HG02763 (cell line): ENCODE measurements at regions not wholly inside any gene's neighbourhood (a gene's known extent, or its start where the extent isn't known, plus 50 kb on each side); places are given as distances from the start of the nearest gene placed in this dataset.

ENCODE experiments used
- ATAC-seq: cut with Tn5 transposase; IDR thresholded peaks from one replicate; pipeline ENCODE4 v1.9.1; 2021; ENCODE audit warnings: mild to moderate bottlenecking, moderate library complexity; ENCODE audit not compliant: unreplicated experiment

DNA sequence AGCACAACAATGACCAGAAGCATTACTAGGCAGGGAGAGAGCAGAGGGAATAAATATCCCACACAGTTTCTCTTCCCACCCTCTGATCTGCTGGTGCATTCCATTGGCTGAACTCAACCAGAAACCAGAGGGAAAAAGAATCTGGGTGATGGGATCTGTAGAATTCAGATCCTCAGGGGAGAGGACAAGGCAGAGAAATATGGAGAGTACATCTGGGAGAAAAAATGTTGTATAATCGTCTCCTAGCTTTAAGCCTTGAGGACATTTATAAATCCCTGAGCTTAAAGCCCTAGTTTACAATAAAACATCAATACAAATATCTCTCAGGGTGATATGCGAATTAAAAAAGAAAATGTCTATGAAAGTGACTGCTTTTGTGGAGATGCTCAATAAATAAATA lies 368.1 kb upstream of the MAD2L1 start:
- ATAC-seq, result no peak

DNA sequence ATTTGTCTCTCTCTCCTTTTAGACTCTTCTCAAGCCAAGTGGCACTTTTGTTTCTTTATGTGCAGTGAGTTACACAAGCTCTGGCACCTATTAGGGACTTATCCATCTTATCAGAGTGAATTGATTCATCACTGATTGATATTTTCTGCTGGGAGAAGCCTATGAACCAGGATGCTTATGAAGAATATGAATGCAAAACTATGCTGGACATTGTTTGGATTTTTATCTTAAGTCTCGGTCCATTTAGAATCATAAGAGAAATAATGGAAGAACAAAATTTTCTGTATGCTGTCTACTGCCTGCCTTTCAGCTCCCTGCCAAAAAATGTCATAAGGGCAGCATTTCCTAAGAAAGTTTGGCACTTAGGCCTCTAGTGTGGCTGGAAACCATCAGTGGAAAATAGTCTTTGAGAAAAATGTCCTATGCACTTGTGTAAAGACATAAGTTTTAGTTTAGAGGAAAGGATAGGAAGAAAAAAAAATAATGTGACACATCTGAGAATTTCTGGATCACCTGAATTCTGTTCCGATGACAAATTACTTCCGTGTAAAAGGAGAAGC lies 365.7 kb upstream of the MAD2L1 start:
- ATAC-seq, result no peak

DNA sequence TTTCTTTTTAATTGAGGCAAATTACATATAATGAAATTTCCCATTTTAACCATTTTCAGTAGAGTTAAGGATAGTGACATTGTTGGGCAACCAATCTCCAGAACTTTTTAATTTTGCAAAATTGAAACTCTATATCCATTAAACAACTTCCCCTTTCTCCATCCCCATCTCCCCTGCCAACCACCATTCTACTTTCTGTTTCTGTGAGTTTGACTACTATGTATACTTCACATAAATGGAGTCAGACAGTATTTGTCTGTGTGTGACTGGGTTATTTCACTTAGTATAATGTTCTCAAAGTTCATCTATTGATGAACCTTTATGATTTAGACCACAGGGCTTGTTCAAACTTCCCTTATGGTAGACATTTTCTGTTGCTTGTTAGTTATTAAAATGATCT lies 364.5 kb upstream of the MAD2L1 start:
- no peak for ATAC-seq

DNA sequence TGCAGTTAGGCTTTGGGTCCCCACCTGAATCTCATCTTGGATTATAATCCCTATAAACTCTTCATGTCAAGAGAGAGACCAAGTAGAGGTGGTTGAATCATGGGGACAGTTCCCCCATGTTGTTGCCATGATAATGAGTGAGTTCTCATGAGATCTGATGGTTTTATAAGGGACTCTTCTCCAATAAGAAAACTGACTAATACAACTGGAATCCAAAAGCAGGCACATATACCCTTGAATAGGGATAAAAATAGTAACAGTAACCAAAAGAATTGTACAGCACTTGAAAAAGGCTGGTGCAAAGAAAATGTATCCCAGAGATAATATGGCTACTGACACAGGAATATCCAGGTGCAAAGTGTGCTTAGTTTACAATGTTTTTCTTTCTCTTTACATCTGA lies 351.5 kb upstream of the MAD2L1 start:
- ATAC-seq, result no peak

DNA sequence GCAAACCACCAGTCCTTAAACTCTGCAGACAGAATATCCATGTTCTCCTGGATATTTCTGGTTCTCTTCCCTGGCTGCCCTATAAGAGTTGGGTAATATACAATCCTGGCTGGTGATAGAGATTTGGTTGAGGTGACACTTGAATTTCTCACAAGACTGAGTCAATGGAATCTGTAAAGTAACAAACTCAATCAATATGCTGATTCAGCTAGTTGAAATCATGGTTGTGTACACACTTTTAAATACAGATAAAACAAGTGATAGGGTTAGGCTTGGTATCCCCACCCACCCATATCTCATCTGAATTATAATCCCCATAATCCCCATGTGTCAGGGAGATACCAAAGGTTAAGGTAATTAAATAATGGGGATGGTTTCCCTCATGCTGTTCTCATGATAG lies 349.2 kb upstream of the MAD2L1 start:
- ATAC-seq, result no peak

DNA sequence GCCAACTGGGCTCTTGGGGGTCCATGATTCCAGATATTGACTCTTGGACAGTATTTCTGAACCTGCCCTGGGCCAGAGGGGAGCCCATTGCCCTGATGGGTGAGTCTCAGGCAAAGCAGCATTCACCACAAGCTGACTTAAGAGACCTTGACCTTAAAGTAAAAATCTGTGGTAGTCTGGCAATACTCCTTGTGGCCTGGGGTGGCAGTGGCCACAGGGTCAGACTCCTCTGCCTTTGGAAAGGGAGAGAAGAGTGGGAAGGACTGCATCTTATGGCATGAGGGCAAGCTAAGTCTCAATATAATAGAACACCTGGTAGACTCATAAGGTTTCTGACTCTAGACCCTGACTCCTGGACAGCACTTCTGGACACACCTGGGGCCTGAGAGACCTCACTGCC lies 340.3 kb upstream of the MAD2L1 start:
- ATAC-seq, result no peak

DNA sequence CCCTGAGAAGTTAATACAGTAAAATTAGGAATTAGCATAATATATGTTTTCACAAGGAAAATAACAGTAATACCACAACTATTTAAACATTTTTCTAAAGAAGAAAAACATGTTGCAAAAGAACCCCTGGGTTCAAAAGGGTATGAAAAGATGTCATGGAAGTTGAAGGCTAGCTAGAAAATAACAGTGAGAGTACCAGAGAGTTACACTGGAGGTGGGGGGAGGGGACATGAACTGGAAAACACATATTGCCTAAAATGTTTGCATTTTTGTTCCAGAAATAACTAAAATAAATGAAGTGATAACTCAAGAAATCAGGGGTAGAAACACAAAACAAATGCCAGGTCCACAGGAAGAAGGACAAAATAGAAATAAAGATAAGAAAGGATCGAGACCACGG lies 336.6 kb upstream of the MAD2L1 start:
- no peak for ATAC-seq

DNA sequence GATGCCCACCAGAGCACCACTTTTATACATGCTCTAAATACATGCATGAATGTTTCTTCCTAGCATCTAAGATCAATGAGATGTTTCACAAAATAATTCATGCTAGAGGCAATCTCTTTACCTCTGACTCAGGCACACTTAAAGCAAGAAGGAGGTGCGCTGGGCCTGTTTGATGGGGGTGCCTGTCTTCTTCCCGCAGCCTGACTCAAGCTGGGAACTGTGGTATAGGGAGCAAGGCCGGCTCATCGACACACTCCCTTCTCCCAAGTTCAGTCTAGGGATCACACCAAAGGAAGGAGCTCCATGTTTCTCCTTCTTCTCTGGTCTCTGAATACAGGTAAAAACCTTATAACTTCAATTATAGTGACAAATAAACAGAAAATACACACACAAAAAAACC lies 333.8 kb upstream of the MAD2L1 start:
- ATAC-seq, result no peak

DNA sequence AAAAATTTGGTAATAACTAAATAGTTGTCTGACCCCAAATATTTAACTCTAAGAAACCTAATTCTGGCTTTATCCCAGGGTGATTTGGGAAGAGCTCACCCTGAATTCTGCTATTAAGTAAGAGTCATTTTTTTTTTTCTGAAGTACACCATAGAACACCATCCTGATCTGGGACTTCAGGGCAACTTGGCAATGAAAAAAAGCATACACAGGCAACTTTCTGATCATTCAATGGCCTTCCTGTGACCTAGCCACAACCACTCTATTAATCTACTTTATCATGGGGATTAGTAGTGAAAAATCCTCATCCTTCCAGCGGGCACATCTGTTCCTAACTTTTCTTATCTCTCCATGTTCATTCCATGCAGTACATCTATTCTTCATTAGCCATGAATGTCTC lies 333.2 kb upstream of the MAD2L1 start:
- no peak for ATAC-seq

DNA sequence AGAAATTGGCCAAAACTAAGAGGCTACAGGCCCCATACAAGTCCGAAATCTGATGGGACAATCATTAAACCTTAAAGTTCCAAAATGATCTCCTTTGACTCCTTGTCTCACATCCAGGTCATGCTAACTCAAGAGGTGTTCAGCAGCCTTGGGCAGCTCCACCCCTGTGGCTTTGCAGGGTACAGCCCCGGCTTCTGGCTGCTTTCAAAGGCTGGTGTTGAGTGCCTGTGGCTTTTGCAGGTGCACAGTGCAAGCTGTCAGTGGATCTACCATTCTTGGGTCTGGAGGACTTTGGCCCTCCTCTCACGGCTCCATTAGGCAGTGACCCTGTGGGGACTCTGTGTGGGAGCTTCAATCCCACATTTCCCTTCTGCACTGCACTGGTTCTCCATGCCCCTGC lies 329.1 kb upstream of the MAD2L1 start:
- no peak for ATAC-seq

DNA sequence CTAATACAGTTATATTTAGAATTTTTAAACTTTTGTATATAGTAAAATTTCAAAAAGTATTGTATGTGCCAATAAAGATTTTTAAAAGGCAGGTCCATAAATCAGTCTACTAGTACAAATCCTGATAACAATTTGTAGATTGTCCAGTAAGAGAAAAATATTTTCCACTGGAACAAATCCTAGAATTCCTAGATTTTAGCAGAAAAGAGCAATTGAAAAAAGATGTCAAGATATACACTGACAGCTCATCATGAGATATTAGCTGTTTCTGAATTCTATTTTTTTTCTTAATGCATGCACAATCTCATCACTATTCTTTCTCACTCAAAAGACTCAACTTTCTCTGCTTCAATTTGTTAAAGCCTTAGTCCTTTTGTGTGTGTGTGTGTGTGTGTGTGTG lies 289.2 kb upstream of the MAD2L1 start:
- no peak for ATAC-seq

DNA sequence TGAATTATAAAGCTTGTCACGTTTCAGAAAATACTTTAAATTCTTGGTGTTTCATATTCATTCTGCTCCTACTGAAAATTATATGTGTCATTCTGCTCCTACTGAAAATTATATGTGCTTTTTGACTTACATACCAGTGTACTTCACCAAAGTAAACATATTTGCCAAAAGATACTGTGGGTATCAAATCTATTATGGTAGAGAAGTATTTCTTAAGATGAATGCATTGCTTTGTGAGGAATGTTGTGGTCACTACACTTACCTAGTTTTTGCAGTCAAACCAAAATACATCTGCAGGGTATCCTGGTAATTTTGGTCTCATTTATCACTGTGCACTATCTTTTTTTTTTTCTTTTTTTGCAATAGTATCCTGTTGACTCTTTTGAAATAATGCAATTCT lies 287.7 kb upstream of the MAD2L1 start:
- ATAC-seq, result no peak

DNA sequence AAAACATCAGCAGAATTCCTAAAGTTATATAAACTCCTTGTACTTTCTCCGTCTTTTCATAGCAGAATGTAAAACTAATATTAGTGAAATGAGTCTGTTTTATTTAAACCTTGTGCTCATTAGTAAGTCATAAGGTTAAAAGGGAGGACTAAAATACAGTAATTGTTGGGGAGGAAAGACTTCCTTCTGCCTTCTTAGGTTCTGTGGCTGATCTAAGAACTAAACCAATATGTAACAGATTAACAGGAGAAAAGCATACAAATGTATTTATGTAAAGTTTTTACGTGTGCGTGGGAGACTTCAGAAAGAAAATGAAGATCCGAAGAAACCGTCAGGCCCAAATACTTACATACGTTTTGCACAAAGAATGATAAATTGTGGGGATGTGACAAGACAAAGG lies 286.6 kb upstream of the MAD2L1 start:
- ATAC-seq, result no peak

DNA sequence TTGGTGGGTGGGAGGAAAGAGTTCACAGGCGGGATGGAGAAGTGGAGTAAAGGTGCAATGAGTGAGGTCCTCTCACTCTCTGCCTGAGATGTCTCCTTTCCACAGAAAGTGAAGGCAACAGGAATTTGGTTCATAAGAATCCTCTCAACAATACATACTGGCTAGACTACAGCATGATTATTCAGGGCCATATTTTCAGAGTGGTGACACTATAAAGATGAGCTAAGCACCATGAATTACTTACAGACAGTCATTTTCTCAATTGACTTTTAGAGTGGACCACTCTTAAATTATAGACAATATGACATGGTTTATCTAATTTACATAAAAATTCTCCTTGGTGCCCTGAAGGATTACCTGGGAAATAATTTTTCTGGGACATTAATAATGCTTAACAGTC lies 286.1 kb upstream of the MAD2L1 start:
- no peak for ATAC-seq

DNA sequence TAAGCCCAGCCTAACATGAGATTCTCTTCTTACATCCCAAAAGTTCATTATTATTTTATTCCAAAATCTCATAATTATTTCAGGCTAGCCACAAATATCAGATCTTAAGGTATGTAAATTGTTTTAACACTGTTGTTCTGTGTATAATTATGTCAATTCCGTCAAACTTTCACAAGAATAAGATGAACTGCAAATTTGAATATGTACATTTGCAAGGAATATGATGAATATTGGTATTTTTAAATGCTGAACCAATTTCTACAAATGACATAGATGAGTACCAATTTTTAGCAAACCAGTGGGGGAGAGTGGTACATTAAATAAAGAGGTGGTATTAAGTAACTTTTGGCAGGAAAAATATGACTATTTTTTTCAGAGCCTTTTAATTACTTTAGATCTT lies 282.3 kb upstream of the MAD2L1 start:
- no peak for ATAC-seq

DNA sequence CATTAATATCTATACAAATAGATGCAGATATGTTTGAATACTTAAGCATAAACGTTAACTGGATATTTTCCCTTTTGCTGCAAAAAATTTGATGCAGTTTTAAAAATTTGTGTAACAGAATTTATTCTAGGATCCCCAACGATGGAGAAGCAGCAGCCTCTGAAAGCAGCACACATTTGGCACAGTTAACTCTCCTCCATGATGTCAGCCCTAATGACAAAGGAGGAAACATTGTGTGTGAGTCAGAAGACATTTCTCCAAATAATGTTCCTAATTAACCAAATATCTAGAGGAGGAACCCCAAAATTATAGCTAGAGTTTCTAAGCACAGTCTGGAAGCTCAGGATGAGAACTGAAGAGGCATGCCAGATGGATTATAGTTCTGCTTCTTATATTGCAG lies 281.9 kb upstream of the MAD2L1 start:
- no peak for ATAC-seq

DNA sequence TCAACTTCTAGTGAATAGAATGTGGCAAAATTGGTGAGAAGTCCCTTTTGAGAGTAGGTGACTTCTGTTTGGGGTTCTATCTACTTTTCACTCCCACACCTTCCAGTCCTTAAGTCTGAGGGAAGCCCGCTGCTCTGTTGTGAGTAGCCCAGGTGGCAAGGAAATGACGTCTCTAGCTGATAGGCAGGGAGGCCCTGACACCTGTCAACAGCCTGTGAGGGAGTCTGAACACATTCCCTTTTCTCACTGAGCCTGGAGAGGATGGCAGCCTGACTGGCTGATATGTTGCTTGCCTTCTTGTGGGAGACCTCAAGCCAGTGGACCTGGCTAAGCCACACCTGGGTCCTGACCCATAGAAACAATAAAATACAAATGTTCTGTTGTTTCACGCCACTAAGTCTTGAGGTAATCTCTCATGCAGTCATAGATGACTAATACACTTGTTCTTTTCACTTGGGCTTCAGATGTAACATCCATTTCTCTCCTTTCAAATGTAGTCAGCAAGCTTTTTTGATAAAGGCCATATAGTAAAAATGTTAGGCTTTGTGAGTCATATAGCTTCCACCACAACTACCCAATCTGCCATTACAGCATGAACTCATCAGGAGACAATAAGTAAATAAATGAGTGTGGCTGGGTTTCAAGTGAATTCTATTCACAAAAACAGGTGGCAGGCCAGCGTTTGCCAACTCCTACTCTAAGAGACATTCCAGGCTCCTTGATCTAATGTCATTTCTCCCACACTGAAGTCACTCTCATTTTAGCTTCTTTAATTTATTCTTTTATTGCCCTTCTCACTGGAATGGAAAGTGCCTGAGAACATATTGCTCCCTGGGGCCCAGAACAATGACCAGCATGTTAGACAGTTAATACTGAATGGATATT lies 265.1 kb upstream of the MAD2L1 start:
- no peak for ATAC-seq

DNA sequence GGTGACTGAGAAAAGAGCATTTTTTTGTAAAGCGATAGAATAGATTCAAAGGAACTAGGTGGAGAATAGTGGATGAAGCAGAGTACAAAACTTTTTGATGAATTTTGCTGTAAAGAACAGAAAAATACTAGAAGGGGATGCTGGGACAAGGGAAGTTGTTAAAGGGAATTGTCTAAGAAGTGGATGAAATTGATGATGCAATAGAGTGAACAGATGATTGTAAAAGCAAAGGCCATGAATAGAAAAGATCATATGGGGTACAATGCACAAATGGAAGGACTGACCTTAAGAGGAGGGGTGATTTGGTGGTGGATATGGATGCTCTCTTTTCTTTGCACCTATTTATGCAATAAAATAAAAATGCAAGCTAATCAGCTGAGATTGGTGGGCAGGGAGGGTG lies 262.7 kb upstream of the MAD2L1 start:
- ATAC-seq, result no peak

DNA sequence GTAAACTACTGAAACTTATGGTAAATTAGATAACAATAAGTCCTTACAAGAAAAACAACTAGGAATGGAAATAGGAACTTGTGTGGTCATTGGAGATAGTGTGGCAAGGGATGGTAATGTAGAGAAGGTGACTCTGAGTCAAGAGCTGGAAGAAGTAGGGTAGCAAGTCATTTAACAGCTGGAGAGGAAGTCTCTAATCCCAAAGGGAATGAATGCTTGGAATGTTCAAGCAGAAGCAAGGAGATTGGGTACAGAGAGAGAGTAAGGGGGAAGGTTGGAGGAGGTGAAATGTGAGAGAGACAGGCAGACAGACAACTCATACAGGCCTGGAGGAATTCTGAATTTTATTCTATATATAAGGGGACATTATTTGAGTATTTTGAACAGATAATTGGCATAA lies 260.6 kb upstream of the MAD2L1 start:
- ATAC-seq, result no peak

DNA sequence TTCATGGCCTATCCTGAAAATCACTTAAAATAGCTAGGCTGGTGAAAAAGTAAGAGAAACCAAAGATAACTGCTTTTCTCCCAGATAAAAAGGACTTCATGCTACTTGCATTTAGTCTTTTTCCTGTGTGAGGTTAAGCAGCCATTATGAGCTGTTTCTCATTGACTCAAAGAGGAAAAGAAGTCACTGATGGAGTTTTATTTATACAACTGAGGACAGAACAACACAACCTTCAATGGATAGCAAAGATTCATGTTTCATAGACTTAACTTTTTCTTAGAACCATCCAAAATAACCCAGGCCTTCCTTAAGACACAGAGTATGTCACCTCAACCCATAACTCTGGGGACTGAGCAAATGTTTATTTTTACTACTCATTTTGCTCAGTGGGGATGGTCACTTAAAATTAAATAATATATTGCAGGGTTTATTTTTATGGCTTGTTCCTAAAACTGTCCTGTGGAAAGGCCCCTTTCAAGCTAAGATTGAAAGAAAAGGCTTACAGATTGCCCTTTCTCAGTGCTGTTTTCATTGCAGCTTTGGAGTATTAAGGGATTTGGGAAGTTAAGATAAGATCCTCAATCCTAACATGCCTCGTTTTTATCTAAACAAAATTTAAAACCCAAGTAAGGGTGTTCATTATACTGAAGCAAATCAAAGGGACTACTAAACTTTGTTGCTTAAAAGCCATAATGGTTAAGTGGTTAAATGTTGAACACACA lies 252.6 kb upstream of the MAD2L1 start:
- no peak for ATAC-seq

DNA sequence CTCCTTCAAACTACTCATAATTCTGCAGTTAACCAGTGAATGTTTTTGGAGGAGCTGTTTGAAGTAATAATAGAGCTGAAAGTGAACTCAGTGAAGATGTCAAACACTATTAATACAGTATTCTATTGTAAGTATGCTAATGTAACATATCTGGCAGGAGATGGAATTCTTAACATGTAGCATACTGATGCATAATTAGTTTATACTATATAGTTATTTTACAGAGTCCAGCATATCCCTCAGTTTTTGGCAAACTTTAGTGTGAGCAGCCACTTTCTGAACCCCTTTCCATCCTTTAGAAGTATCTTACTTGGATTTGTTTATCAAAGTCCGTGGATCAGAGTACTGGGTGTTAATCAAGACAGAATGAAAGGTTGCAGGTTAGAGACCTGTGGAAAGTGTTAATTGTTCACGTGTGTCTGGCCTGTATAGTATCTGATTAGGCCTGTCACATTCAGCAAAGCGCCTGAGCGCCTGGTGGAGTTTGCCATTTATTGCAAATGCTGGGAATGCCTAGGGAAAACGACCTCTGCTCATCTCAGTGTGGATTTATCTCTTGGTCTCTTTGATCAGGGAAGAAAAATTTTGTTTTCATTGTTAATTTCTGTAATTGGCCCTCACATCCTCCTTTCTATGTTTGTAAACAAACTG lies 251.7 kb upstream of the MAD2L1 start:
- no peak for ATAC-seq

DNA sequence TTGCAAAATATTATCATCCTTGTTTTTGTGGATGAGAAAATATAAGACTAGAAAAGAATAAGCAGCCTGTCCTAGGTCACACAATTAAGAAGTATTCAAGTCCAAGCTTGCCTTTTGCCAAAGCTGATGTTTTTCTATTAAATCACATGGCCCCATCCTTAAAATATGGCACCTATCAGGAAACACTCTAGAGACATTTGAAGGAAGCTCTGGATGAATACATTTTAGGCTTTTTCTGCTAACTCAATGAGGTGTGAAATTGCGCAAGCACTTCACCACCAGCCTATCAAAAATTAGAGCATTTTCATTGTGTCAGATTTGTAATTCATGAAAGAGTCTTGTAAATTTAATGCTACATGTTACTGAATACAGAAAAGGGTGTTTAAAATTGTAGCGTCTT lies 251.1 kb upstream of the MAD2L1 start:
- no peak for ATAC-seq
